ENCODE measurements at regions not wholly inside any gene's neighbourhood (a gene's known extent, or its start where the extent isn't known, plus 50 kb on each side); places are given as distances from the start of the nearest gene placed in this dataset.

- TF ChIP-seq CTCF (IDR thresholded peaks at IDR 0.05) (no peak), POLR2A (IDR thresholded peaks at IDR 0.05) (no peak)
These were observed 153.8 kb downstream of the ZNF22 start for GRCh38 chr10:45154502-45154901.
